Right lobe of liver (tissue), 4 donors: ENCODE measurements at regions not wholly inside any gene's neighbourhood (a gene's known extent, or its start where the extent isn't known, plus 50 kb on each side); places are given as distances from the start of the nearest gene placed in this dataset.

ENCODE experiments used
- POLR2A ChIP-seq: fragments of 450-650 bp; IDR thresholded peaks from one replicate; pipeline ENCODE4 v1.6.1; 2017; ENCODE audit warnings: antibody characterized with exemption, mild to moderate bottlenecking
- TF ChIP-seq, protein P1 (sequence below), 4 donors: fragments of 200-600 bp in 3 of 4; fragments of 450-650 bp in 1 of 4; IDR thresholded peaks; one replicate each; pipeline versions ENCODE4 v1.5.1 to v1.8.0; 2016 to 2022; ENCODE audit warnings: antibody characterized with exemption in 4 of 4, mild to moderate bottlenecking in 2 of 4
- donor health status: DM: no; HTN: no; CAD: no.
- donor health status: DM: no; HTN: no; CAD: no.
- donor health status: DM: no; HTN: yes; CAD: no.

DNA sequence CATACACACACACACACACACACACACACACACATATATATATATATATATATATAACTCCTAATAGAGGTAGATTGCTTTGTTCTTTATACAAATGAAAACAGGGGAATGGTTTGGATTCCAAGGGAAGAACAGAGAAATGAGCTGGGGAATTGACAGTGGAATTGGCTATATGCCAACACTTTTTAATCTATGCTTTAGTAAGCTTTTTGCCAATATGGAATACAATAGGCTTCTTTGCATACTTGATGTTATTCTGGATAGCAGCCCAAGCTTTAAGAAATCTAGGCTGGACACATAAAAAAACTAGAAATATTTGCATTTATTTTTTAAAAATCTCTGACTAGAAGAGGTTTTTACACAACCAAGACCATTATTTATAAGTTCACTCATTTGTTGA lies 334.2 kb upstream of the MDFIC2 start:
- no peak for TF ChIP-seq POLR2A
- TF ChIP-seq, protein P1, sequence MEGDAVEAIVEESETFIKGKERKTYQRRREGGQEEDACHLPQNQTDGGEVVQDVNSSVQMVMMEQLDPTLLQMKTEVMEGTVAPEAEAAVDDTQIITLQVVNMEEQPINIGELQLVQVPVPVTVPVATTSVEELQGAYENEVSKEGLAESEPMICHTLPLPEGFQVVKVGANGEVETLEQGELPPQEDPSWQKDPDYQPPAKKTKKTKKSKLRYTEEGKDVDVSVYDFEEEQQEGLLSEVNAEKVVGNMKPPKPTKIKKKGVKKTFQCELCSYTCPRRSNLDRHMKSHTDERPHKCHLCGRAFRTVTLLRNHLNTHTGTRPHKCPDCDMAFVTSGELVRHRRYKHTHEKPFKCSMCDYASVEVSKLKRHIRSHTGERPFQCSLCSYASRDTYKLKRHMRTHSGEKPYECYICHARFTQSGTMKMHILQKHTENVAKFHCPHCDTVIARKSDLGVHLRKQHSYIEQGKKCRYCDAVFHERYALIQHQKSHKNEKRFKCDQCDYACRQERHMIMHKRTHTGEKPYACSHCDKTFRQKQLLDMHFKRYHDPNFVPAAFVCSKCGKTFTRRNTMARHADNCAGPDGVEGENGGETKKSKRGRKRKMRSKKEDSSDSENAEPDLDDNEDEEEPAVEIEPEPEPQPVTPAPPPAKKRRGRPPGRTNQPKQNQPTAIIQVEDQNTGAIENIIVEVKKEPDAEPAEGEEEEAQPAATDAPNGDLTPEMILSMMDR (IDR thresholded peaks at IDR 0.05), result no peak
